Neural cell (in vitro differentiated cells): ENCODE measurements at regions not wholly inside any gene's neighbourhood (a gene's known extent, or its start where the extent isn't known, plus 50 kb on each side); places are given as distances from the start of the nearest gene placed in this dataset.
"Not testable (repeated sequence)": the region's sequence is repeated elsewhere in the genome, so short reads cannot be mapped to it uniquely, and the experiment has no call there.

Experiments used
- CTCF ChIP-seq: fragments of 450-650 bp; IDR thresholded peaks from 2 replicates; pipeline ENCODE4 v1.5.1; 2014; ENCODE audit warnings: antibody characterized with exemption, mild to moderate bottlenecking, moderate library complexity; ENCODE audit not compliant: poor library complexity, severe bottlenecking
- EP300 ChIP-seq: fragments of 450-650 bp; conservative IDR thresholded peaks from 2 replicates; pipeline ENCODE4 v1.6.1; 2014; ENCODE audit warnings: antibody characterized with exemption, mild to moderate bottlenecking, moderate library complexity; ENCODE audit not compliant: poor library complexity, severe bottlenecking
- EZH2 ChIP-seq: fragments of 200-600, 300-800 bp; shearing (Covaris generic), sonication (generic); IDR thresholded peaks from 2 replicates; pipeline ENCODE4 v1.6.1; 2014; ENCODE audit warnings: antibody characterized with exemption, low read length, borderline replicate concordance, mild to moderate bottlenecking; ENCODE audit not compliant: insufficient read depth, poor library complexity, severe bottlenecking
- MXI1 ChIP-seq: fragments of 450-650 bp; conservative IDR thresholded peaks from 2 replicates; pipeline ENCODE4 v1.6.1; 2014; ENCODE audit warnings: antibody characterized with exemption, mild to moderate bottlenecking; ENCODE audit not compliant: poor library complexity, severe bottlenecking
- POLR2AphosphoS5 ChIP-seq: IDR thresholded peaks from 2 replicates; pipeline ENCODE4 v1.6.1; 2012
- RAD21 ChIP-seq: fragments of 450-650 bp; conservative IDR thresholded peaks from 2 replicates; pipeline ENCODE4 v1.6.1; 2014; ENCODE audit warnings: antibody characterized with exemption, mild to moderate bottlenecking, moderate library complexity

- TF ChIP-seq CTCF, POLR2AphosphoS5, MXI1, RAD21, EZH2, EP300: not testable (repeated sequence)
These were observed 1372.8 kb upstream of the CDH18 start for GRCh38 chr5:21360754-21361153.
